H1 (cell line): ENCODE measurements at regions not wholly inside any gene's neighbourhood (a gene's known extent, or its start where the extent isn't known, plus 50 kb on each side); places are given as distances from the start of the nearest gene placed in this dataset.

ENCODE experiments used
- SIX5 ChIP-seq: IDR thresholded peaks from 2 replicates; pipeline ENCODE4 v1.6.1; 2011; ENCODE audit warnings: mild to moderate bottlenecking, low read depth, low read length

GRCh38 chr10:89097226-89097625 is 106.6 kb downstream of the FAS start (continued):
- no peak for TF ChIP-seq SIX5
